GM18868 (cell line): ENCODE measurements at regions not wholly inside any gene's neighbourhood (a gene's known extent, or its start where the extent isn't known, plus 50 kb on each side); places are given as distances from the start of the nearest gene placed in this dataset.
A peak's percentile ranks its signal among the peaks of the same experiment; 100 is the strongest.
"Not testable (repeated sequence)": the region's sequence is repeated elsewhere in the genome, so short reads cannot be mapped to it uniquely, and the experiment has no call there.

Experiments used
- ATAC-seq: cut with Tn5 transposase; IDR thresholded peaks from one replicate; pipeline ENCODE4 v1.9.1; 2021; ENCODE audit warnings: mild to moderate bottlenecking, moderate library complexity; ENCODE audit not compliant: unreplicated experiment

DNA sequence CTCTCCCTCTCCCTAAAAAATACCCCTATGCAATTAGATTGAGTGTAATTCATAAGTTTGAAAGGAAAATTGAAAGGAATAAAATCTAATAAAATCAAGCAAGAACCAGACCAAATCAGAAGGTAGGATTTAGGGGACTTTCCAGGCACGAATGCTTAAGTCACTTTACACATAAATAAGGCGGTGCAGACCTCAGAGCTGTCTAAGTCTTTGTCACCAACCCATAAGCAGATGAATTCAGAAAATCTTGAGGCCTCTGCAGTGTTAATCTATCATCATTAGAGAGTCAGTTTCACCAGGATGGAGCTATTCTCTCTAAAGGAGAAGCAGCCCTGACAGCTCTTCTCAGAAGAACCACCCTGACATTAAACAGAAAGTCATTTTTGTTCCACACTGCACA is 819.1 kb upstream of the AMELY start:
- no peak for ATAC-seq

- no peak for ATAC-seq
Measured at GRCh38 chrY:7730071-7730470, 818.5 kb upstream of the AMELY start.

DNA sequence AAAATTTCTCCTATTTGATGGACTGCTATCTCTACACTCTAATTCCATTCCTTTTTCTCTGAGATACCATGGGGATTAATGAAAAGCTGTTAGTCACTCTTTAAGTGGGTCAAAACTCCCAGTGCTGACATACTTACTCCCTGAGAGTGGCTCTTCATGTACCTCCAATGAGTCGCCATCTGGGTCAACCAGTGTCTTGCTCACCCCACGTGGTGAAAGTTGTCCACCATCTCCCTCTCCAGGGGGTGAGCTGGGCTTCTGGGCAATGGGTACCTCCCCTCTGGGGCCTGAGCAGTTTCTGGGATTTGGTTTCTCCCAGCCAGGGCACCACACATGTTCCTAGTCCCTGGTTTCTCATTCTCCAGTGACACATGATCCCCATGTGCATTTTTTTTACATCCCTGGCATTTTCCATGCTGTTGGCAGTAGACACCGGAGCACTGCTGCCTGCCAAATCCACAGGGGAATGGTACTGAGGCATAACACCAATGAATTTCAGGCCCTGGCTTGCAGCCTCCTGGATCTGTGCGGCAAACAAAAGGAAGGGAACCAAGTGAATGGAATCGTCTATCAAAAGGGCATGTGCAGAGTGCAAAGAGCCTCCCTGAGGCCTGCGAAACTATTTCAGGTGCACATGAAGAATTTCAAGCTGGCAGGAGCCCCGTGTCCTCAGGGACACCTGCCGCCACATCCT is 817.9 kb upstream of the AMELY start:
- no peak for ATAC-seq

GRCh38 chrY:7728935-7729317 is 817.4 kb upstream of the AMELY start:
- ATAC-seq = peak; percentile 30

- no peak for ATAC-seq
Measured at GRCh38 chrY:7725791-7726460, 814.4 kb upstream of the AMELY start.

DNA sequence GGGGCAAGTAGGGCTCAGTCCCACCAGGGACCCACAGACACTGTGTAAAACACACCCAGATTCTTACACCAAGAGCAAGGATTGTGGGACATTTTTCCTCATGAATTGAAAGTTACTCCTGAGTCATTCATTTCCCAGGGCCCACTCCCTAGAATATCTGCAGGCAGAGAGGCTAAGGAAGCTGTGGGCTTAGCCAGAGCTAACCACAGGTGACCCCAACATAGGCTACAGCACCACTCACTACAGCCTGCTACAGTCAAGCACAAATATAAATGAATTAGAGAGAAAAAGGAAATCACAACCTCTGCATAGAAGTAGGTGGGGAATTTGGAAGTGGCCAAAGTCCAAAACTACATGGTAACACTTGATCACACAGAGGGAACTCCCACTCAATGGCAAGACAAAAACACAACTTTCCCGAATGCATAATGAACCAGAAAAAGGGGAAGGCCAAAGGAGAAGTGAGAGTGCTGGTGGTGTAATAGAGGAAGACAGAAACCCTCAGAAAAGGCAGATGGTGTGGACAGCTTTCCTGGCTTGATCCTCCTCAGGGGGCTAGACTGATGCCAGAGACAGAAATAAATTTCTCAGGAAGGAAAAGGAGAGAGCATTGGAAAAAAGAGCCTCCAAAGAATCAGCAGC is 812.6 kb upstream of the AMELY start:
- peak; percentile 78 for ATAC-seq

DNA sequence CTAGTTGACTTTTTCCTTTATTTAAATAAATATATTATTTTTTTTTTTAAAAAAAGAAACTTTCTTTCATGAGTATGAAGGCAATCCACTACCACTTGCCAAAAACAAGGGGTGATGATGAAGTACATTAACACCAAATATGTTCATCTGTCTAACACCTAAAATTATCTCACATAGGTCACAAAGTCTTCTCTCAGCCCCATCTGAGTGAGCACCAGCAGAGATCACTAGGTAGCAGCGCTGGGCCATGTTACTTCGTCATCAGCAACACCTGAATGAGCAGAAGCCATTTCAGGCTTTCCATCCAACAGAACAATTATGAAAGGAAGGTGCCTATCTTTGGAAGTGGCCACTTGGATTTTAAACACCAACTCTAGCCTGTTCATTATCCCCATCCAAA is 811.6 kb upstream of the AMELY start:
- ATAC-seq = peak; percentile 29

DNA sequence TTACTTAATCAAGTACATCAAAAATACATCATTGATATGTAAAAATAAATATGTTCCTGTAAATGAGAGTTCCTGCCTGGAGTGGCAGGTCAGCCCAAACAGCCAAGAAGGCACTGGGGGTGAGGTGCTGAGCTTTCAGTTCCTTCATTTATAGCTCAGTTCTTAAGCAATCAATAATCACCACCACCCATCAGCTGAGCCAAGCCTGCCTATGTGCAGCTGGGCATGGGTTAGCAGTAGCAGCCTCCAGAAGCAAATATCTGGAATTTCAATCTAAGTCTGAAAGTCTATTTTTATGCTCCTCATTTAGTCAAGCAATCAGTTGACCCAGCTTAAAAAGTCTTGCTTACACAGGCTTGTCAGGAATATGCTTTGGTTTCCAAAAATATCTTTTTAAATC is 811.0 kb upstream of the AMELY start:
- ATAC-seq = peak; percentile 46

DNA sequence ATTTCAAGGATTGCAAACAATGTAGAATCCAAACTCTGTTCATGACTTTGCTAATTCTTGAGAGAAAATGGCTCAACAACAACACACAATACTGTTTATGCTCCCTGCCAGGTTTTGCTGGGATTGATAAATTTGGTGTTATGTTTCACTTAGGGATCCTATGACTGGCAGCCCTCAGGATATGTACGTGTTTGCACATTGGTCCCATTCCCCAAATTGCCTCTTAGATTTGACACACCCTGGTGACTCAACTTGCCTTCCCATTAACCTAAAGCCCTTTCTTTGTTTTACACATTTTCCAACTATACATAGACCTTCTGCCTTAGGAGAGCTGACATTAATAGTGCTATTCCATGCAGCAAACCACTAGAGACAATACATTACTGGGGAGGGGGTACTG is 809.4 kb upstream of the AMELY start:
- ATAC-seq = no peak

DNA sequence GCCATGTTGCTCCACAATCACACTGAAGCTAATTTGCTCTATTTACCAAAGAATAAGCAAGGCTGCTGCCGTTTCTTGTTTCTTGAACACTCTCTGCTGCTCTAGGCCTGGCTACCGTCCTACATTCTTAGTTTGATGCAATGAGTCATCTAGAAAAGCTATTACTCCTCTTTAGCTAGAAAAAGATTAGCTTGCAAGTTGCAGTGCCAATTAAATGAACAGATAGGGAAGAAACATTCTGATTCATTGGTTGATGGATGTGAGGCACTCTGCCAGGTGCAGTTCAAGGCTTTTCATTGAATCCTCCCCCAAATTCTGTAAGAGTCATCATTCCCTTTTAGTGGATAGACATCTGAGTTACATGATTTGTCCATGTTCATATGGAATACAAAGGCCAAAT is 807.7 kb upstream of the AMELY start:
- no peak for ATAC-seq

- ATAC-seq = no peak
Measured at GRCh38 chrY:7718626-7719025, 807.1 kb upstream of the AMELY start.

DNA sequence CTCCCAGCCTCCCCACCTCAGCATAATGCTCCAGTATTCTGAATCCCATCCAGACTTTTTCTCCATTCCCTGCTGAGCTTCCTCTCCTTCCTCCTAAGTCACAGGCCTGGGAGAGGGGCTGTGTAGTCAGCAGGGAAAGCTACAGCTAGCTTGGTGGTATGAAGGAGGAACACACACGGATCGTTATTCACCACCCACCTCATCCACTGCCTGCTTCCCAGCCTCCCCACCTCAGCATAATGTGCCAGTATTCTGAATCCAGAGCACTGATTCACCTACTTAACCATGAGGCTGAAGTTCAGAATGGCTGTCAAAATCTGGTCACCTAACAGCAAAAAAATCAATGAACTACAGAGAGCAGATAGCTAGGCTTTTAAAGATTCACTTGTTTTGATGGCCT is 806.6 kb upstream of the AMELY start:
- ATAC-seq = no peak

- ATAC-seq = no peak
Measured at GRCh38 chrY:7714426-7714825, 802.9 kb upstream of the AMELY start.

- ATAC-seq = not testable (repeated sequence)
Measured at GRCh38 chrY:7713738-7714137, 802.2 kb upstream of the AMELY start.

- ATAC-seq = no peak
Measured at GRCh38 chrY:7712289-7712688, 800.7 kb upstream of the AMELY start.

DNA sequence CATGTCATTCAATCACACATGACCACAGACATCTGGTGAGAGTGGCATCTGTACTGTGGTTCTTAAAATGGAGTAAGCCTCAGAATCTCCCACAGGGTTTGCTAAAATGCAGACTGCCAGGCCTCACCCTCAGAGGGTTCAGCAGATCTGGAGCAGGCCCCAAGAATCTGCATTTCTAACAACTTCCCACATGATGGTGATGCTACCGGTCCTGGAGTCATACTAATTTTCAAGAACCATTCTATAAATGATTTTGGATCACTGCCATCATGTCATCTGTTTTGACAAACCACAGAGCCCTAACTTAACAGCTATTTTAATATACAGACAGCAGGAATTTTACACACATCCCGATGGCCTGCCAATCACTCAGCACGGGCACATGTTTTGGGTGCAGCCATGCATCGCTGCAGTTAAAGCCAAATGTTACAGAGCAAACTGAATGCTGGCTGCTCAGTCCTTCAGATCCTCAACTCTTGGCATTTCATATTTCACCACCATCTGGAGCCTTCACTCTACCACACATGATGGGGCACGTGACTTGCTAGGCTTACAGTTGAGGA is 792.1 kb upstream of the AMELY start:
- no peak for ATAC-seq

- ATAC-seq = no peak
Measured at GRCh38 chrY:7702481-7702880, 790.9 kb upstream of the AMELY start.

GRCh38 chrY:7701676-7702075 is 790.1 kb upstream of the AMELY start:
- ATAC-seq = no peak

DNA sequence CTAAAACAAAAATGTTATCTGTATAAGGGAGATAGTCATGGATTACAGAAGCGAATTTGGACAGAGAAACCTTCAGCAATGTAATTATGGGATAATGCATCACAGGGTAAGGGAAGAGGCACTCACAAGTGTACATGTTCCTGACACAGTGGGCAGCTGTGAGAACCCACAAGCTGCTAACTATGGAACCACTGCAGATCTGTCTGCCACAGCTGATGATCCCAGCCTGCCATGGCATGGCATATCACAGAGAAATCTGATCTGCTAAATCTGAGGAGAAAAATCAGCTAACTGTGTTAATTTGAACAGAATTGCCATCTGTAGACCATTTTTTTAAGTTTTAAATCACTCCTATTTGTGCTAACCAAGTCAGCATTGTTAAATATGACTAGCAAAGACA is 786.0 kb upstream of the AMELY start:
- ATAC-seq = no peak

- ATAC-seq = no peak
Measured at GRCh38 chrY:7692701-7693100, 781.1 kb upstream of the AMELY start.

GRCh38 chrY:7687086-7687485 is 775.5 kb upstream of the AMELY start:
- no peak for ATAC-seq

GRCh38 chrY:7684546-7684945 is 773.0 kb upstream of the AMELY start:
- ATAC-seq = no peak
